H1 (cell line): ENCODE measurements at regions not wholly inside any gene's neighbourhood (a gene's known extent, or its start where the extent isn't known, plus 50 kb on each side); places are given as distances from the start of the nearest gene placed in this dataset.

Source experiments
- BACH1 ChIP-seq: IDR thresholded peaks from 2 replicates; pipeline ENCODE4 v1.6.1; 2012; ENCODE audit warnings: low read length, improper control_type of control experiment
- E2F6 ChIP-seq: IDR thresholded peaks from 2 replicates; pipeline ENCODE4 v1.6.1; 2012; ENCODE audit warnings: inconsistent platforms
- GTF2F1 ChIP-seq: IDR thresholded peaks from 2 replicates; pipeline ENCODE4 v1.6.1; 2012; ENCODE audit warnings: low read depth, low read length, improper control_type of control experiment, borderline replicate concordance
- HDAC2 ChIP-seq, 2 experiments: fragments of 300-600 bp in 1 of 2; sonication (generic) in 1 of 2; IDR thresholded peaks; 2 replicates each; pipeline ENCODE4 v1.6.1; 2011 to 2012; ENCODE audit warnings: low read depth in 2 of 2, low read length in 2 of 2, mild to moderate bottlenecking in 2 of 2, moderate library complexity in 2 of 2, borderline replicate concordance in 1 of 2, inconsistent platforms in 1 of 2
- POLR2AphosphoS5 ChIP-seq: IDR thresholded peaks from 2 replicates; pipeline ENCODE4 v1.6.1; 2011; ENCODE audit warnings: low read depth, low read length

- TF ChIP-seq E2F6: no peak
- TF ChIP-seq POLR2AphosphoS5: no peak
- no peak for TF ChIP-seq HDAC2 (IDR thresholded peaks at IDR 0.05; ENCODE audit: borderline replicate concordance in 1 of 2, low read depth in 2 of 2, low read length in 2 of 2)
- no peak for TF ChIP-seq GTF2F1
- no peak for TF ChIP-seq BACH1
- TF ChIP-seq, all 59 proteins: peak for 0
Measured at GRCh38 chr2:180419212-180419611, 412.1 kb upstream of the CWC22 start (continued).
